ENCODE measurements at regions not wholly inside any gene's neighbourhood (a gene's known extent, or its start where the extent isn't known, plus 50 kb on each side); places are given as distances from the start of the nearest gene placed in this dataset.

DNA sequence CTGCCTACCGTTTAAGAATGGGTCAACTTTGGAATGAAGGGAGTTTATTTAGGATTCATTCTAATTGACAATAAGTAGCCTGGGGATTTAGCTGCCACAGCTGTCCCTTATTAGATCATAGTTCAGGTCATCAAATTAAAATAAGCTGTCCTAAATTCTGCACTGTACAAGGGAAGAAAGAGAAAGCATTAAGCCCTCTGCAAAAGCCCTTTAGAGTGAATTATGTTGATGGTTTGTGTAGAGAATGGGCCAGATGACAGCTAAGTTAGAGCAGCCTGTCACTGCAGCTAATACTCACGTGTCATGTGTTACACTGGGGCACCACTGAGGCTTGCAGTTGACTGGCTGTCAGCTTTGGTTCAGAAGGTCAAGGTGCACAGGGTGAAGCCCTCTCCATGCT lies 737.1 kb upstream of the SLC10A2 start:
- DNase-seq: no peak
- H3K36me3 ChIP-seq (replicated peaks in 1 of 2): no peaks in the 10 kb centered on the region
- no peak overlapping the region for H3K27ac ChIP-seq
- no peak for TF ChIP-seq POLR2A (IDR thresholded peaks at IDR 0.05)
- TF ChIP-seq, protein P1, sequence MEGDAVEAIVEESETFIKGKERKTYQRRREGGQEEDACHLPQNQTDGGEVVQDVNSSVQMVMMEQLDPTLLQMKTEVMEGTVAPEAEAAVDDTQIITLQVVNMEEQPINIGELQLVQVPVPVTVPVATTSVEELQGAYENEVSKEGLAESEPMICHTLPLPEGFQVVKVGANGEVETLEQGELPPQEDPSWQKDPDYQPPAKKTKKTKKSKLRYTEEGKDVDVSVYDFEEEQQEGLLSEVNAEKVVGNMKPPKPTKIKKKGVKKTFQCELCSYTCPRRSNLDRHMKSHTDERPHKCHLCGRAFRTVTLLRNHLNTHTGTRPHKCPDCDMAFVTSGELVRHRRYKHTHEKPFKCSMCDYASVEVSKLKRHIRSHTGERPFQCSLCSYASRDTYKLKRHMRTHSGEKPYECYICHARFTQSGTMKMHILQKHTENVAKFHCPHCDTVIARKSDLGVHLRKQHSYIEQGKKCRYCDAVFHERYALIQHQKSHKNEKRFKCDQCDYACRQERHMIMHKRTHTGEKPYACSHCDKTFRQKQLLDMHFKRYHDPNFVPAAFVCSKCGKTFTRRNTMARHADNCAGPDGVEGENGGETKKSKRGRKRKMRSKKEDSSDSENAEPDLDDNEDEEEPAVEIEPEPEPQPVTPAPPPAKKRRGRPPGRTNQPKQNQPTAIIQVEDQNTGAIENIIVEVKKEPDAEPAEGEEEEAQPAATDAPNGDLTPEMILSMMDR (IDR thresholded peaks at IDR 0.05): no peak
- no peak overlapping the region for H3K4me3 ChIP-seq
- H3K27me3 ChIP-seq: no peaks in the 10 kb centered on the region
- no peaks in the 10 kb centered on the region for H3K4me1 ChIP-seq (replicated peaks in 1 of 2)
- H3K9me3 ChIP-seq (replicated peaks in 1 of 3): no peaks in the 10 kb centered on the region
- WGBS, 4 donors: 40 to 54% (median 42%) methylated on average over 2 of the region's 2 CpGs
- intact Hi-C loops (cut with DNase I): no loop called here

DNA sequence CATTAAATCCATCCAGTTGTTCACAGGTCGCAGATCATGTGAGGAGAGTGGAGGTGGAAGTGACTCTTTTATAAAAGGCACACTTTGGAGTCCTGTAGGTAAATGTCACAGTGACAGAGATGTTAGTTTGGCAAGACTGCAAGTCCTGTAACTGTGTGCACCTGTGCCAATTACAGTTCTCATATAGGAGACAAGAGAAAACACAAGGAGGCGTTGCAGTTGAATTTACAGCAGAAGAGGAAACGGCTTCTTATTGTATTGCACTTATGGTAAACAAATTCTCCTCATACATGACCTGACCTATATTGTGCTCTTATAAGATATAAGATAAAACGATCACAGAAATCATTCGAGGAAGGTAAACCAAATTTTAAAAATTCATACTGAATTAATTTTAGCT lies 732.8 kb upstream of the SLC10A2 start:
- 70 to 81% (median 74%) methylated on average over 5 of the region's 5 CpGs for WGBS, 4 donors
- TF ChIP-seq, protein P1 (IDR thresholded peaks at IDR 0.05): no peak

DNA sequence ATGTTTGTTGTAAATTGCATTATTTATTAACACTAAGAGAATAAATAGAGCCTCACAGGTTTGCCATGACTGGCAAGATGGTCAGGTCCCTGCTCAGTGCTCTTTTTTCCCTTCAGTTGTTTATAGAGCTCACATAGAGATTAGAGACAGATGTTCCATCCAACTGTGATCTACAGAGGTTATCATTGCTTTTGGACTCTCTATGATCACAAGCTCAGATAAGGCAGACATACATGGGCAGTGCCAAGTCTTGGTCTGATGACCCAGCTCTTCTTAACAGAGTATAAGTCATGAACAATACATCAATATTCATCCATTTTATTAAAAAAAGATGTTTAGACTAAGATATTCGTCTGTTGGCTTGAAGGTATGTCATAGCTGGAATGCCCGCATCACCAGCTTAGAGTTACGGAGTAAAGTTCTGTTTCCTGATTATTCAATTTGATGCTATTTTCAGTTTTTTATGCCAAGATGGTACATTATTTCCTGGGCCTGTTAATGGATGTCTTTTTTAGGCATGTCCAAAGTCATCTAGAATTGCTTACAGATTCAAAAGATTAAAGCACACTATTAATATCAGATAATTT lies 729.8 kb upstream of the SLC10A2 start:
- DNase-seq: no peak
- WGBS, 4 donors: 66 to 77% (median 75%) methylated on average over 3 of the region's 3 CpGs
- Histone ChIP-seq H3K27ac (no peak overlapping the region), H3K4me3 (no peak overlapping the region), H3K9me3 (replicated peaks in 1 of 3) (no peaks in the 10 kb centered on the region), H3K36me3 (replicated peaks in 1 of 2) (no peaks in the 10 kb centered on the region), H3K4me1 (replicated peaks in 1 of 2) (no peaks in the 10 kb centered on the region), H3K27me3 (no peaks in the 10 kb centered on the region)
- intact Hi-C loops (cut with DNase I): no loop called here
- TF ChIP-seq, protein P1 (IDR thresholded peaks at IDR 0.05): no peak
- TF ChIP-seq POLR2A (IDR thresholded peaks at IDR 0.05): no peak

More for the DNA sequence above, 732.8 kb upstream of the SLC10A2 start:
- H3K9me3 ChIP-seq (replicated peaks in 1 of 3): no peaks in the 10 kb centered on the region
- H3K4me3 ChIP-seq: no peak overlapping the region
- no peak overlapping the region for H3K27ac ChIP-seq
- intact Hi-C loops (cut with DNase I): no loop called here
- no peaks in the 10 kb centered on the region for H3K36me3 ChIP-seq (replicated peaks in 1 of 2)
- no peaks in the 10 kb centered on the region for H3K4me1 ChIP-seq (replicated peaks in 1 of 2)
- DNase-seq: no peak
- H3K27me3 ChIP-seq: no peaks in the 10 kb centered on the region

GRCh38 chr13:103794526-103794925 lies 728.3 kb upstream of the SLC10A2 start:
- Histone ChIP-seq H3K4me1 (replicated peaks in 1 of 2) (no peaks in the 10 kb centered on the region), H3K4me3 (no peak overlapping the region), H3K36me3 (replicated peaks in 1 of 2) (no peaks in the 10 kb centered on the region), H3K9me3 (replicated peaks in 1 of 3) (no peaks in the 10 kb centered on the region), H3K27ac (no peak overlapping the region), H3K27me3 (no peaks in the 10 kb centered on the region)
- 62 to 70% (median 65%) methylated on average over 2 of the region's 2 CpGs for WGBS, 4 donors
- intact Hi-C loops (cut with DNase I): no loop called here
- TF ChIP-seq, protein P1 (IDR thresholded peaks at IDR 0.05): no peak
- TF ChIP-seq POLR2A (IDR thresholded peaks at IDR 0.05): no peak
- DNase-seq: no peak
